GM12891 (cell line): ENCODE measurements at regions not wholly inside any gene's neighbourhood (a gene's known extent, or its start where the extent isn't known, plus 50 kb on each side); places are given as distances from the start of the nearest gene placed in this dataset.

Experiments
- POLR2A ChIP-seq: IDR thresholded peaks from 2 replicates; pipeline ENCODE4 v1.6.1; 2011; ENCODE audit warnings: low read depth, low read length, control low read depth
- POLR2AphosphoS5 ChIP-seq: IDR thresholded peaks from 2 replicates; pipeline ENCODE4 v1.6.1; 2011; ENCODE audit warnings: low read depth, low read length, control low read depth
- TAF1 ChIP-seq: IDR thresholded peaks from 2 replicates; pipeline ENCODE4 v1.6.1; 2011; ENCODE audit warnings: low read depth, low read length, control low read depth

GRCh38 chr16:35730251-35730650 lies 2270.8 kb downstream of the TP53TG3F start:
- no peak for TF ChIP-seq POLR2A
- no peak for TF ChIP-seq TAF1
- TF ChIP-seq POLR2AphosphoS5, result no peak
